ENCODE measurements at regions not wholly inside any gene's neighbourhood (a gene's known extent, or its start where the extent isn't known, plus 50 kb on each side); places are given as distances from the start of the nearest gene placed in this dataset.

- H3K4me3 ChIP-seq, result no peak overlapping the region
- no peak overlapping the region for H3K9ac ChIP-seq (ENCODE audit: insufficient read depth in 1 of 2, low read length in 2 of 2)
- no peak for DNase-seq
- no peak for TF ChIP-seq CTCF (IDR thresholded peaks at IDR 0.05; ENCODE audit: control extremely low read depth, extremely low read depth)
- ATAC-seq (ENCODE audit: insufficient read depth, low FRiP score), result no peak
- H3K36me3 ChIP-seq (ENCODE audit: control insufficient read depth in 4 of 4, insufficient read depth in 4 of 4, low read length in 4 of 4), result no peaks in the 10 kb centered on the region
- 88 to 91% methylated on average over 17 of the region's 17 CpGs for WGBS, 2 donors
- peaks cover 0 to 3% (median 3%) of the 10 kb centered on the region in 3 donors for H3K27me3 ChIP-seq (ENCODE audit: control insufficient read depth in 3 of 3, insufficient read depth in 3 of 3, low read length in 2 of 3)
- H3K9me3 ChIP-seq (ENCODE audit: control insufficient read depth in 4 of 4, insufficient read depth in 3 of 4, low read length in 3 of 4), result peaks cover 0 to 1% (median 0%) of the 10 kb centered on the region in 4 donors
- peaks cover 0 to 7% (median 0%) of the 10 kb centered on the region in 5 donors for H3K4me1 ChIP-seq (ENCODE audit: control insufficient read depth in 5 of 5, insufficient read depth in 5 of 5, low read length in 5 of 5)
- no peak overlapping the region for H3K27ac ChIP-seq (ENCODE audit: low read depth in 1 of 2, low read length in 1 of 2)
These were observed 95.3 kb upstream of the TCERG1L start for GRCh38 chr10:131406676-131407392.

GRCh38 chr10:131418681-131419080 is 107.2 kb upstream of the TCERG1L start:
- WGBS, 2 donors, result 79 to 90% methylated on average over 5 of the region's 5 CpGs
- Histone ChIP-seq H3K4me1 (ENCODE audit: control insufficient read depth in 5 of 5, insufficient read depth in 5 of 5, low read length in 5 of 5) (no peaks in the 10 kb centered on the region), H3K27me3 (ENCODE audit: control insufficient read depth in 3 of 3, insufficient read depth in 3 of 3, low read length in 2 of 3) (peaks cover 0 to 2% (median 0%) of the 10 kb centered on the region in 3 donors), H3K9ac (ENCODE audit: insufficient read depth in 1 of 2, low read length in 2 of 2) (no peak overlapping the region), H3K4me3 (no peak overlapping the region), H3K27ac (ENCODE audit: low read depth in 1 of 2, low read length in 1 of 2) (no peak overlapping the region), H3K9me3 (ENCODE audit: control insufficient read depth in 4 of 4, insufficient read depth in 3 of 4, low read length in 3 of 4) (peaks cover 0 to 5% (median 0%) of the 10 kb centered on the region in 4 donors), H3K36me3 (ENCODE audit: control insufficient read depth in 4 of 4, insufficient read depth in 4 of 4, low read length in 4 of 4) (no peaks in the 10 kb centered on the region)
- DNase-seq (peak in 1 of 3 donors; percentile 30), ATAC-seq (ENCODE audit: insufficient read depth, low FRiP score) (no peak)
- TF ChIP-seq CTCF (IDR thresholded peaks at IDR 0.05; ENCODE audit: control extremely low read depth, extremely low read depth), result no peak

GRCh38 chr10:131419797-131420196 is 108.3 kb upstream of the TCERG1L start:
- DNase-seq (no peak), ATAC-seq (ENCODE audit: insufficient read depth, low FRiP score) (no peak)
- WGBS, 2 donors, result 93 to 94% methylated on average over 22 of the region's 22 CpGs
- Histone ChIP-seq H3K27ac (ENCODE audit: low read depth in 1 of 2, low read length in 1 of 2) (no peak overlapping the region), H3K27me3 (ENCODE audit: control insufficient read depth in 3 of 3, insufficient read depth in 3 of 3, low read length in 2 of 3) (peaks cover 0 to 2% (median 0%) of the 10 kb centered on the region in 3 donors), H3K36me3 (ENCODE audit: control insufficient read depth in 4 of 4, insufficient read depth in 4 of 4, low read length in 4 of 4) (no peaks in the 10 kb centered on the region), H3K9ac (ENCODE audit: insufficient read depth in 1 of 2, low read length in 2 of 2) (no peak overlapping the region), H3K4me1 (ENCODE audit: control insufficient read depth in 5 of 5, insufficient read depth in 5 of 5, low read length in 5 of 5) (no peaks in the 10 kb centered on the region), H3K9me3 (ENCODE audit: control insufficient read depth in 4 of 4, insufficient read depth in 3 of 4, low read length in 3 of 4) (peaks cover 0 to 5% (median 0%) of the 10 kb centered on the region in 4 donors), H3K4me3 (no peak overlapping the region)
- no peak for TF ChIP-seq CTCF (IDR thresholded peaks at IDR 0.05; ENCODE audit: control extremely low read depth, extremely low read depth)
